T-helper 2 cell treated with Interferon-gamma antibody and Interleukin-4, amounts not matched to agents 100 ng/mL and 5 ng/mL, for 36 hours (primary cell): ENCODE measurements at regions not wholly inside any gene's neighbourhood (a gene's known extent, or its start where the extent isn't known, plus 50 kb on each side); places are given as distances from the start of the nearest gene placed in this dataset.
"Not testable (repeated sequence)": the region's sequence is repeated elsewhere in the genome, so short reads cannot be mapped to it uniquely, and the experiment has no call there.

ENCODE experiments used
- intact Hi-C: fragments of 100-400 bp; cut with micrococcal nuclease; formaldehyde crosslinking; loops from one replicate; pipeline ENCODE4 v1.15.1; 2023

- intact Hi-C loops, result no loop called here
These were observed 107.5 kb upstream of the SIM2 start for GRCh38 chr21:36591326-36591970.

DNA sequence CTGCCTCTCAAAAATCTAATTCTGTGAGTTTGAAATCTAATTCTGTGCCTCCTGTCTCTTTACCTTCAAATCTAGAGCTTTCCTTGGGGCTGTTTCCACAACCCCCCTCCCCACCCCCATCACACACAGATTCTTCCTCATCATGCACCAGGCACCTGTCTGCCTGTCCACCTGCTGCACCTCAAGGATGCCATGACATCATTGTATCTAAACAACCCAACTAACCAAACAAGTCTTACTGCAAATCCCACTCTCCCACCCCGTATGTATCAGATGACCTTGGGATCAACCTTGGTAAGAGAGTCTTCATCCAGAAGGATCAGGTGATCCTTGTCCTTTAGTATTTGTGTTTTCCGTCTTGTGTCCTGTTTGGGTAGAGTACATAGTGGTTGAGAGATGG is 102.7 kb upstream of the SIM2 start:
- intact Hi-C loops, result no loop called here

DNA sequence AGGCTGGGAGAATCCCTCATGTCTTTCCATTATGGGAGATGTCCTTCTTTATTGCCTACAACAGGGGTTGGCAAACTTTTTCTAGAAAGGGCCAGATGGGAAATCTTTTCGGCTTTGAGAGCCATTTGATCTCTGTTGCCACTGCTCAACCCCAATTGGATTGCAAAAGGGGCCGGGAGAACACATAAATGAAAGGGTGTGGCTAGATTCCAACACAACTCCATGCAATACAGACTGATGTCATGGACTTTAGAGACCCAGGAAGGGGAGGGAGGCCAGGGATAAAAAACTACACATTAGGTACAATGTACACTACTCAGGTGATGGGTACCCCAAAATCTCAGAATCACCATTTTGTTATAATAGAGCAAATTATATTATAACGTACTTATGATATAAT is 97.6 kb upstream of the SIM2 start:
- intact Hi-C loops, result no loop called here

- intact Hi-C loops, result no loop called here
These were observed 96.2 kb upstream of the SIM2 start for GRCh38 chr21:36602735-36603134.

DNA sequence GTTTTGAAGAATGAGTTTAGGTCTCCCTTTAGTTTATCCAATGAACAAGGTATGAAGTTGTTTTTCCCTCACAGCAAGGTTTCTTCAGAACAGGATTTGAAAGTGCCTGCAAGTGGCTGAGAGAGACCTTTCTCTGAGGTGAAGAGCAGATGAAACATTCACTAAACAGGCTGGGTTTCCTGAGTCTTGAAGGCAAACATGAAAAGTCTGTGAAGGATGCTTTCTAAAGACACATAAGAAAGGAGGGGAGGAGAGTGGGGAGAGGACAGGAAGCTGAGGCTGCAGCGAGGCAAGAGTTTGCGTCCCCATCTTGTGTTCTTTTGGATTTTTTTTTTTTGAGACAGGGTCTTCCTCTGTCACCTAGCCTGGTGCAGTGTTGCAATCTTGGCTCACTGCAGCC is 95.7 kb upstream of the SIM2 start:
- intact Hi-C loops, result no loop called here

DNA sequence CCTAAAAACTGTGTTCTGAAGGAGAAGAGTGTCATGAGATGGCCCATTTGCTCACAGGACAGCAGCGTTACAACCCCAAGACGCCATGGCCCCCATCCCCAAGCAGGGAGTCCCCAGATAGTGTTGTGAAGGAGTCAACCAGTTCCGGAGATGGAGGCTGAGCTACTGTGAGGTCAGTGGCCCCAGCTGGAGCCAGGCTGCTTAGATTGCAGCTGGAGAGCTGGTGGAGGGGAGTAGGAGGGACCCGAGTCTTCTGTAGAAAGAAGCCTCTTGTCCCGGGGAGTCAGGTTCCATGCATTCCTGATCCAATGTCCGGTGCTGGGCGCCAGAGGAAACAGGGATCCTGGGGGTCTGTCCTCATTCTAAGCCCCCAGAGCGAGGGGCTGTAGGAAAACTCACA is 93.5 kb upstream of the SIM2 start:
- intact Hi-C loops, result no loop called here

DNA sequence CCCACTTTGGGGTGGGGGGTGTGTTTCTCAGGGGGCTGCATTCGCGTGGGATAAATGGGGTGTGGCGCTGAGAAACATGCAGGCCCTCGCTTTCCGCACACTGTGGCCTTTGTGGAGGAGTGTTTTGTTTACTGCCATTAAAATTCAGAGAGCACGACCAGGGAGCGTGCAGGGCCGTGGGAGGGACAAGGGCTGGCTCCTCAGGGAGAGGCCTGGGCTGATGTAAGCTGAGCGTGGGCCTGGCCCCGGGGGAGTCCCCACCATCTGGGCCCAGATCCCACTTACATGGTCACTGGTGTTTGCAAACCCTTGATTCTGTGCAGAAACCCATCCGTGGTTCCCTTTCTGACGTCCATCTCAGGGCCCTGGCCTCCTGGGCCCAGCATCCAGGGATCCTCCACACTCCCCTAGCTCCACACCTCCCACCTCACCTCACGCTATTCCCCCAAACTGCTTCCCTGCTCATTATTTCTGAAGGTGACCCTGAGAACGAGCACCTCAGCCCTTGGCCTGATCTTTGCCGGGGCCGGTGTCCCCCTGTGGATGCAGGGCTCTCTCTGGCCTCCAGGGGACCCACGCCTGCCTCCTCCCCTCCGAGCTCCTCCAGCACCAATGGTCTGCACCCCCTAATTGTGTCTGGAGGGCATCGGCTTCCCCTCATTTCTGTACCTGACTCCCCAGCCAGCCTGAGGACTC is 92.5 kb upstream of the SIM2 start:
- intact Hi-C loops, result no loop called here

GRCh38 chr21:36606983-36607325 is 92.0 kb upstream of the SIM2 start:
- intact Hi-C loops, result no loop called here

DNA sequence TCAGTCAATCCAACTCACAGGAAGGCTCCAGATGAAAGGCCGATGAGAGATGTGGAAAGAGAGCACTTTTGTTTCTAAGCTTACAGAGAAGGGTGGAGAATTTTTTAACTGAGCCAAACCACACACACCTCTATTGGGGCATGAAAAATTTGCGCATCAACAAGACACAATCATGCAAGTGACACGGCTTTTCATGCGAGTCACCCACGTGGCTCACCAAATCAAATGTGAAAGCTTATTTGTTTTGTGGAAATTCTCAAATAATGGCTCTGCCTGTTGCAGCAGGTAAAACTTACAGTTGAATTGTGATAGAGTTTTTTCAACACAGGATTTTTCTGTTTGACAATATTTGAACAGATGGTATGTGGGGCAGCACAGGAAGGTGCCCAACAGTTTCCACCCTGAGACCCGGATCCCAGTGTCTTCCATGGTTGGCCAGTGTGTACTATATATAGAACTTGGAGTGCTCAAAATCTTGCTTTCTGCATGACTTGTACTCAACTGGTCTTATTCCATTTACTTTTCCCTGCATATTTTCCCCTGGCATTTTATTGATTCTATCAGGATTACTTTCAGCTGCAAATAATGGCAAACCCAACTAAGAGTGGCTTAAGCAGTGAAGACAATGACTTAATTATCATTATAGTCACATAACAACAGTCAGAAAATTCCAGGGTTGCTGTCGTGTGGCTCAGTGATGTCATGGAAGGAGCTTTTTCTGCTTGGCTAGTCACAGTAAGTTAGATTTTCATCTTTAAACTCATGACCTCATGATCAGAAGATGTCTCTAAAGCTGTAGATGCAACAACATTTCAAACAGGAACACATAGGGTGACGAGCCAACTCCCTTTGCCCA is 90.6 kb upstream of the SIM2 start:
- intact Hi-C loops, result no loop called here

- intact Hi-C loops, result no loop called here
These were observed 90.1 kb upstream of the SIM2 start for GRCh38 chr21:36608897-36609225.

GRCh38 chr21:36609654-36610053 is 89.3 kb upstream of the SIM2 start:
- intact Hi-C loops, result no loop called here

- intact Hi-C loops, result no loop called here
These were observed 88.7 kb upstream of the SIM2 start for GRCh38 chr21:36610201-36610600.

DNA sequence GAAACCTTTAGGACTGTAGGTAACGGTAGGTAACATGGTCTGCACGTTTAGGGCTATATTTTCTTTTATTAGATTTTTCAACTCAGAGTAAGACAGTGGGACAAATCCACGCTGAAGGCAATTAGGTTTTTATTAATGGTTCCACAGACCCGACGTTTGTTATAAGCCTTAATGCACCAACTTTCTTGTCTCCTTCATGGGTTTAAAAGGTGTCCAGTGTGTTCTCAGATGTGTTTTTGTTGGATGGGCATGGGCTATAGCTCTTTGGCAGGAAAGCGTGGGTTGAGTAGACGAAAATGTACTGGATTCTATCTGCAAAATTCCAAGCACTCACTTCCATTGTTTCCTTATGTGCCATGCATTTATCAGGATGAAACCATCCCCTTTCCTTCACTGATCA is 88.0 kb upstream of the SIM2 start:
- intact Hi-C loops, result no loop called here

DNA sequence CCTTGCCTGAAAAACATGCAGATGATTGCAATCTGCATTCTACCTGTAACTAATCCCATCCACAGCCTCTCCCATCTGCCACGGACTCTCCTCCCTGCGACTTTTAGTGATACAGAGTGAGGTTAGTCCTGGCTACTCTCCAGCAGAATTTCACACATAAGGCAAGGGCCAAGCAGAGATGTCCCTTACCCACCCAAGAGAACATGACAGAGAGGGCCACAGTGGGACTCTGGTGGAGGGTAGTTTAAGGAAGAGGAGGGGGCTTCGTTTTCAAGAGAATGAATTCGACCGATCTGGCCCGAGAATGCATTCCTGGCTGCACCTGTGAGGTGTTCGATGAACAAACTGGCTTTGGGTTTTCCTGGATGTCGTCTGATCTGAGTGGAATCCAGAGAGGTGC is 87.5 kb upstream of the SIM2 start:
- intact Hi-C loops, result no loop called here

- intact Hi-C loops, result no loop called here
These were observed 85.9 kb upstream of the SIM2 start for GRCh38 chr21:36613059-36613458.

DNA sequence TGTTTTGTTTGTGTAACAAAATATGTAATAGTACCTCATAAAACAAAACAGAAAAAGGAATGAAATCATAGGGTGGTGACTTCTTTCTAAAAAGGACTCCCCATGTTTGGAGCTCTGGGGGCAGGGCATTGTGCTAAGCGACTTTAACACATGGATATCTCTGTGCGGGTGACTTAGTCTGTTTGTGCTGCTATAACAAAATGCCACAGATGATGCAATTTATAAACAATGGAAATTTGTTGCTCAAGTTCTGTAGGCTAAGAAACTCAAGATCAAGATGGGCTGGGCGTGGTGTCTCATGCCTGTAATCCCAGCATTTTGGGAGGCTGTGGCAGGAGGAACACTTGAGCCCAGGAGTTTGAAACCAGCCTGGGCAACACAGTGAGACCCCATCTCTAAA is 85.4 kb upstream of the SIM2 start:
- intact Hi-C loops, result no loop called here

GRCh38 chr21:36615274-36615964 is 83.5 kb upstream of the SIM2 start:
- intact Hi-C loops, result no loop called here

- intact Hi-C loops, result not testable (repeated sequence)
These were observed 82.1 kb upstream of the SIM2 start for GRCh38 chr21:36616773-36617172.

- intact Hi-C loops, result not testable (repeated sequence)
These were observed 77.1 kb upstream of the SIM2 start for GRCh38 chr21:36621794-36622193.

- intact Hi-C loops, result no loop called here
These were observed 74.8 kb upstream of the SIM2 start for GRCh38 chr21:36624105-36624504.

- intact Hi-C loops, result no loop called here
These were observed 72.1 kb upstream of the SIM2 start for GRCh38 chr21:36626791-36627190.

- intact Hi-C loops, result no loop called here
These were observed 71.7 kb upstream of the SIM2 start for GRCh38 chr21:36627242-36627641.
